HFFc6 (cell line): ENCODE measurements at regions not wholly inside any gene's neighbourhood (a gene's known extent, or its start where the extent isn't known, plus 50 kb on each side); places are given as distances from the start of the nearest gene placed in this dataset.

Source experiments
- DNase-seq: peaks from one replicate; pipeline ENCODE4 v3.0.0-alpha.2; 2018
- H3K27ac Mint-ChIP-seq: 2 replicates; pipeline ENCODE4 v1.8.0; 2020; ENCODE audit warnings: mild to moderate bottlenecking, mixed read lengths
- H3K27me3 Mint-ChIP-seq: 2 replicates; pipeline ENCODE4 v1.8.0; 2021; ENCODE audit warnings: mild to moderate bottlenecking, moderate library complexity, mixed read lengths; ENCODE audit not compliant: insufficient read depth
- H3K36me3 Mint-ChIP-seq: 2 replicates; pipeline ENCODE4 v1.8.0; 2021; ENCODE audit warnings: low read depth, mixed read lengths
- H3K4me1 Mint-ChIP-seq: 2 replicates; pipeline ENCODE4 v1.8.0; 2020; ENCODE audit warnings: low read depth, mixed read lengths
- H3K4me3 Mint-ChIP-seq: 2 replicates; pipeline ENCODE4 v1.8.0; 2020; ENCODE audit warnings: mild to moderate bottlenecking, moderate library complexity, mixed read lengths
- H3K9me3 Mint-ChIP-seq: 2 replicates; pipeline ENCODE4 v1.8.0; 2020; ENCODE audit warnings: mild to moderate bottlenecking, mixed read lengths
- TF ChIP-seq, protein P1 (sequence below): fragments of 200-600 bp; sonication (generic); IDR thresholded peaks from 2 replicates; pipeline ENCODE4 v1.5.0; 2021; ENCODE audit warnings: antibody characterized with exemption, mild to moderate bottlenecking

DNA sequence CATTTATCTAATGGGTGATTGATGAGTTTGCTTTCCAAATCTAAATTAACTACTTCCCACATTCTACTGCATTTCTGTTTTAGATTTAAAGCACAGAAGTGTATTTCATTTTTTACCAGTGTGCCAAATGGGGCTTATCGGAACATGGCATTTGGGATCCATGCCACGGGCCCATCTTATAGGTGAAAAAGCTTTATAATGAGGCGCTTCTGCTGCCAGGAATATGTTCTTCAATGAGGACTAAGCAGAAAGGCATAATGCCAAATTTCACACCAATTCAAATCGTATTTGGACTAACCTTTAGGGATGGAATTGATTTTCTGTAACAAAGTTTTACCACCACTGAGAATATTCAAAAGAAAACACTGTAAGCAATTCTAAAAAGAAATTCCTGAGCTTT is 803.5 kb upstream of the FLRT2 start:
- Mint-ChIP-seq H3K9me3 (peaks cover 36% of the 10 kb centered on the region), H3K36me3 (no peaks in the 10 kb centered on the region), H3K27ac (no peak overlapping the region), H3K4me3 (no peak overlapping the region), H3K27me3 (no peaks in the 10 kb centered on the region), H3K4me1 (no peaks in the 10 kb centered on the region)
- TF ChIP-seq, protein P1, sequence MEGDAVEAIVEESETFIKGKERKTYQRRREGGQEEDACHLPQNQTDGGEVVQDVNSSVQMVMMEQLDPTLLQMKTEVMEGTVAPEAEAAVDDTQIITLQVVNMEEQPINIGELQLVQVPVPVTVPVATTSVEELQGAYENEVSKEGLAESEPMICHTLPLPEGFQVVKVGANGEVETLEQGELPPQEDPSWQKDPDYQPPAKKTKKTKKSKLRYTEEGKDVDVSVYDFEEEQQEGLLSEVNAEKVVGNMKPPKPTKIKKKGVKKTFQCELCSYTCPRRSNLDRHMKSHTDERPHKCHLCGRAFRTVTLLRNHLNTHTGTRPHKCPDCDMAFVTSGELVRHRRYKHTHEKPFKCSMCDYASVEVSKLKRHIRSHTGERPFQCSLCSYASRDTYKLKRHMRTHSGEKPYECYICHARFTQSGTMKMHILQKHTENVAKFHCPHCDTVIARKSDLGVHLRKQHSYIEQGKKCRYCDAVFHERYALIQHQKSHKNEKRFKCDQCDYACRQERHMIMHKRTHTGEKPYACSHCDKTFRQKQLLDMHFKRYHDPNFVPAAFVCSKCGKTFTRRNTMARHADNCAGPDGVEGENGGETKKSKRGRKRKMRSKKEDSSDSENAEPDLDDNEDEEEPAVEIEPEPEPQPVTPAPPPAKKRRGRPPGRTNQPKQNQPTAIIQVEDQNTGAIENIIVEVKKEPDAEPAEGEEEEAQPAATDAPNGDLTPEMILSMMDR, result no peak
- DNase-seq, result no peak

DNA sequence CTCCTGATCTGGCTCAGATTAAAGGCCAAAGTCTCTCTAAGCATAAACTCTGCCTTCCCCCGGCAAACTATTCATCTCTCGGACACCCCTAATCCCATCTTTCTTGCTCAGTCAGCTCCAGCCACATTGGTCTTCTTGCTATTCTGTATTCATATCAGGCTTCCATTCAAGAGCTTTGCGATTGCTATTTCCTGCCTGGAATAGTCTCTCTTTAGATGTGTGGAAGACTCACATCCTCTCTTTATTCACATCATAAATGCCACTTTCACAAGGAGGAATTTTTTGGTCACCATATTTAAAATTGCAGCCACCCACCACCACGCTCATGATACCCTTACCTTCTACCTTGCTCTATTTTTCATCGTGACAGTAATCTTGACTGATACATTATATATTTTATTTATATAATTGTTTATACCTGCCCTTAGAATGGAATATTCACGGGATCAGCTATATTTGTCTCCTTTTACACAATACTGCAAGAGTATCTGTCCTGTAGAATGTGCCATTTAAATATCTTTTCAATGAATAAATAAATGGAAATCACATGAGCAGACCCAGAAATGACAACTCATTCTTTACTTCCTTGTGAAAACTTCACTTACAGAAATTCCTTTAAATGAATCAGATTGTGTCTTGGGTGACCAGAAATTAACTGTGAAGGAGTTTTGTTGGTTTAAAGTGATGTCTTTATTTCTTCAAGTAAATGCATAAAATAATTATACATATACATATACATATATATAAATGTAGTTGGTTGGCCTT is 780.6 kb upstream of the FLRT2 start:
- DNase-seq, result no peak
- TF ChIP-seq, protein P1, result no peak
- Mint-ChIP-seq H3K4me3 (no peak overlapping the region), H3K9me3 (peaks cover 9% of the 10 kb centered on the region), H3K4me1 (no peaks in the 10 kb centered on the region), H3K27ac (no peak overlapping the region), H3K27me3 (no peaks in the 10 kb centered on the region; the same call in 1 of the 2 replicates), H3K36me3 (no peaks in the 10 kb centered on the region)

DNA sequence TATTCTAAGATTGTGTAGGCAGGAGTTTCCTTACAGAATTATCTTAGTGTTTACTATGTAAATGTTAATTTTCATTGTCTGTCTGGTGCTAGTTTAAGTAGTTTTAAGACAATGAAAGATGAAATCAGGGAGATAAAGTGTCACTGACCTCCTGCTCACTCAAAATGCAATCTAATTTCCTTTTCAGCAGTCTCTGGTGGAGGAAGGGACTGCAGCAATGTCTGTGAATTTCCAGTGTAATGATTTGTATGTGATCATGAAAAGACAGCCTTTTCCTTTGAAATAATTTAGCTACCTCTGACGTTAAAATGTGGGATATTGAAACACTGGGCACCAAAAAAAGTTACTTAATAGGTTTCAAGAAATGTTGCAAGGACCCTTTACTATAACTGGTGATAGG is 779.7 kb upstream of the FLRT2 start:
- peaks cover 9% of the 10 kb centered on the region for H3K9me3 Mint-ChIP-seq
- H3K27ac Mint-ChIP-seq, result no peak overlapping the region
- no peaks in the 10 kb centered on the region for H3K27me3 Mint-ChIP-seq
- H3K4me3 Mint-ChIP-seq, result no peak overlapping the region
- H3K36me3 Mint-ChIP-seq, result no peaks in the 10 kb centered on the region
- no peak for DNase-seq
- no peaks in the 10 kb centered on the region for H3K4me1 Mint-ChIP-seq
- TF ChIP-seq, protein P1, result no peak

DNA sequence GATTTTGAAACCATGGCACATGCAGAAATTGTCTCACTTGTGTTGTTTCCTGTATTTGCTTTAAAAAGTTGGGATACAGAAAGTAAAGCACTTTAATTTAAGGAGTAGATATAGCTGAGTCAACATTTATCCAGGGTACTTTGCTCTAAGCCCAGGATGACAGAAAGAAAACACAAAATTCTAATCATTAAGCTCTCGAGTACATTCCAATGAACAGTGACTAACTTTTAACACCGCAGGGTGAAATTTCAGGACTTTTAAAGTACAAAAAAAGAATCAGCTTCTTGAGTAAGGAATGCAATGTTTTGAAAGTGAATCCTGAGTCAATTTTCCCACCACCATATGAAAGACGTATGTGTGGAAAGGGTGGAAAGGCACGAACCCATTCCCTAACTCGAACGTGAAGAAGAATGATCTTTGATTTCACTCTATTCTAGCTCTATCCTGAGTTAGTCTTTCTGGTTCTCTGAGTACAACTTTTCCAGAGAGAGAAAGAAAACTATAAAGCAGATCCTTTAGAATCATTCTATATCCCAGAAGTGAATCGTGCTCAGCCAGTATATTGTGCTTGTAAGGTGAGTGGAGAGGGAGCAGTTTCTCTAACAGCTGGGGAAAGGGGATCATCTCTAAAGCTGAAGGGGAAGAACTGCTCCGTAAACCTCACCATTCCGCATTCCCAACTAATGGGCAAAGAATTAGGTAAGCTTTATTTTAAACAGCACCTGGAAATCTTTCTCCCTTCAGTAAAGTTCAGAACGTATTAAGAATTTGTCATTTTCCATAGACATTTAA is 779.0 kb upstream of the FLRT2 start:
- DNase-seq, result no peak
- no peak overlapping the region for H3K27ac Mint-ChIP-seq
- TF ChIP-seq, protein P1, result no peak
- no peaks in the 10 kb centered on the region for H3K27me3 Mint-ChIP-seq
- peaks cover 9% of the 10 kb centered on the region for H3K9me3 Mint-ChIP-seq
- H3K36me3 Mint-ChIP-seq, result no peaks in the 10 kb centered on the region
- H3K4me3 Mint-ChIP-seq, result no peak overlapping the region
- H3K4me1 Mint-ChIP-seq, result no peaks in the 10 kb centered on the region

DNA sequence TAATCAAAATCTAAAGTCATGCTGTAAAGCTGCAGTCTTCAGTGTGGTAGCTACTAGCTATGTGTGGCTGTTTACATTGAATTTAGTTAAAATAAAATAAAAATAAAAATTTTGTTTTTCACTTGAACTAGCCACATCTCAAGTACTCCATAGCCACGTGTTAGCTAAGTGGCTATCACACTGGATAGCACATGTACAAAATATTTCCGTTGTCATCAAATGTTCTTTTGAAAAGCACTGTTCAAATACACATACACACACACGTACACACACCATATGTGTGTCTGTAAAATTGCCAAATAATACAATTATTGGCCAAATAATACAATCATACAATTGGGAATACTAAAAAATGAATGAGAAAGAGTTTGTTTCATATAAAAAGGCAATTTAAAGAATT is 778.2 kb upstream of the FLRT2 start:
- no peak overlapping the region for H3K4me3 Mint-ChIP-seq
- H3K9me3 Mint-ChIP-seq, result peaks cover 9% of the 10 kb centered on the region
- no peak for DNase-seq
- H3K4me1 Mint-ChIP-seq, result no peaks in the 10 kb centered on the region
- TF ChIP-seq, protein P1, result no peak
- no peaks in the 10 kb centered on the region for H3K27me3 Mint-ChIP-seq
- no peak overlapping the region for H3K27ac Mint-ChIP-seq
- no peaks in the 10 kb centered on the region for H3K36me3 Mint-ChIP-seq
